ENCODE measurements at regions not wholly inside any gene's neighbourhood (a gene's known extent, or its start where the extent isn't known, plus 50 kb on each side); places are given as distances from the start of the nearest gene placed in this dataset.
"Not testable (repeated sequence)": the region's sequence is repeated elsewhere in the genome, so short reads cannot be mapped to it uniquely, and the experiment has no call there.

DNA sequence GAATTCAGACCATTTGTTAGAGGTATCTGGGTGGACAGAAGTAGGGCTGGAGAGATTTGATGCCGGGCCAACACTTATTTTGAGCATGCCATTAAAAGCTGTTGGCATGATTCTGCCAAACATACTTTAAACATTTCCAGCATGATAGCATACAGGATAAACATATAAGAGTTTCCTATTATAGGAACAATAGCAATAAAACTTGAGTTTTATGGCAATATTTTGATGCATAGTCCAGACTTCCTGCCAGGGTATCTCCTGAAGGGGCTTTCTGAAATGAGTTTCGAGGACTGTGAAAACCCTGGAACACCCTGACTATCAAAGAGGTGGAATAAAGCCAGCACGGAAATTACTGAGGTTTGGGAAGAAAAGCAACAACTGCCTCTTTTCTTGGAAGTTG, 1398.0 kb upstream of the NXPH2 start:
- no peak for DNase-seq (ENCODE audit: low spot score in 2 of 2)
- no peak for FAIRE-seq

DNA sequence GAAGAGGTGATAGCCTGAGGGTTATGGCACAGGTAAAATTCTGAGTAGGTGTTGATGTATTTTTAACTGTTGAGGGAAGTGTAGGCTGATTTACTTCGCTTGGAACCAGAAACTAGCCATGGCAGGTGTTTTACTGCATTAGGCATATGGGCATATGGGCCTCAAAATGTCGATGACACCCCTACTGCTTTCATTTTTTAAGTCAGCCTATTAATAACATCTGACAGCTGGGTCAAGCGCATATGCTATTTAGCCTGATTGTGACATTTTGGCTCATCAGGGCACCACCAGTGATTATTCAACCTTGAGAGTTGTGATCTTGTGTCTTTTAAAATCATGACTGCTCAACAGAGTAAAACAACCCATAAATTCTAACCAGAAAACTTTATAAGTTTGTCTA, 1396.9 kb upstream of the NXPH2 start:
- DNase-seq (ENCODE audit: low spot score in 2 of 2) (no peak), FAIRE-seq (no peak)

DNA sequence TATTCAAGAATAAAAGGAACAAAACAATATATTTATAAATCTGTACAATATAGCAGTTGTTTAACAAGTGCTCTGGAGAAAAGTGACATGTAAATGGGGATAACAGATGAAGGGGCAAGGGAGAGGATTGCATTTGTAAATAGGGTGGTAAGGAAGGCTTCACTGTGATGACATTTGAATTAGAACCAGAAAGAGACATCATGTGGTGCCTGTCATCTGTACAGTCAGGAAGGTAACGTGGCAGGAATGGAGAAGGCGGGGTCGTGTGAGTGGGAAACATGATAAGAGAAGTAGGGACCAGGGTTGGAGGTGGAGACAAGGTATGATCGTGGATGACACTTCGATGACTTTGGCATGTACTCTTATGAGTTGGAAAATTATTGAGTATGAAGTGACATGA, 1393.6 kb upstream of the NXPH2 start:
- no peak for FAIRE-seq
- DNase-seq (ENCODE audit: low spot score in 2 of 2) = no peak

DNA sequence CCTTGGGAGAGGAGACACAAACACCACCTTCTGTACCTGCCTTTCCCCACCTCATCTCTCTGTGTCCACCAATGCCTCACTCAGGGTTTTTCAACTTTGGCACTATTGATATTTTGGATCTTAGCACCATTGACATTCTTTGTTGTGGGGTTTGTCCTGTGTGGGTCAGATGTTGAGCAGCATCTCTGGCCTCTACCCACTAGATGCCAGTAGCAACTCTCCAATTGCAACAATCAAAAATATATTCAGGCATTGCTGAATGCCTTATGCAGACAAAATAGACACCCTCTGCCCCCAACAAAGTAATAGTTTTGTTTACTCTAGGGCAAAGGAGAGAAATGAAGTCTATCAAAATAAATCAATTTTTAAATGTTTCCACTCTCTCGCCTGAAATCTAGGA, 1384.3 kb upstream of the NXPH2 start:
- FAIRE-seq (no peak), DNase-seq (ENCODE audit: low spot score in 2 of 2) (no peak)

DNA sequence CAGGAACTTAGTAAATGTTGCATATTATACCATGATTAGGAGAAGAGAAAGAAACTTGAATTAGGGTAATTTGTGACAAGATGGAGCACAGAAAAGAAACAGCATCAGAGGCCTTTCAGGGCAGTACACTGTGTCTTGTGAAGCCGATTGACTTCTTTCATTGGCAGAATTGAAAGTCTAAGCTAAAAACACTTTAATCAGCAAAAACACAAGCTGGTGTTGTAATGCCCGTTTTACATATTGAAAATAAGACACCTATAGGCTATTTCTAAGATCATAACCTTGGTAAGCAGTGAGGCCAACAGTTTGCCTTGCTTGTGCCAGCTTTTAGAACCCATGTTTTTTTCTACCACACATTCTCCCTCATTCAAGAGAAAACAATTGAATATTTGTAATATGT, 1378.1 kb upstream of the NXPH2 start:
- FAIRE-seq = no peak
- no peak for DNase-seq (ENCODE audit: low spot score in 2 of 2)

DNA sequence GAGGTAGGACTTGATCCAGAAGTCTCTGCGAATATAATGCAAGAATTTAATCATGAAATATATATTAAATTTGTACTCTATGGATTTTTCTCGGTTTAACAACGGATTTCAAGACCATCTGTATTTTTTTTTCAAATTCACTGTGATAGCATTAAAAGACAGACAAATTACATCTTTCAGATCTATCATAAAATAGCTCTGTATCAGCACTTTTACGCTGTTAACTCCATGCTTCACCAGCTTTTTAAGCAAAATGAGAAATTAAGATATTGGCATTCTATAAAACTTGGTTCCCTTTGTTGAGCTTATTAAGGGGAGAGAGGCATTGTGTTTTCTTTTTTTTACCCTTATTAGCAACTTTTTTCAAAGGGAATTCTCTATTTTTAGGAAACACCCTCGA, 1377.6 kb upstream of the NXPH2 start:
- DNase-seq (ENCODE audit: low spot score in 2 of 2) = no peak
- no peak for FAIRE-seq

DNA sequence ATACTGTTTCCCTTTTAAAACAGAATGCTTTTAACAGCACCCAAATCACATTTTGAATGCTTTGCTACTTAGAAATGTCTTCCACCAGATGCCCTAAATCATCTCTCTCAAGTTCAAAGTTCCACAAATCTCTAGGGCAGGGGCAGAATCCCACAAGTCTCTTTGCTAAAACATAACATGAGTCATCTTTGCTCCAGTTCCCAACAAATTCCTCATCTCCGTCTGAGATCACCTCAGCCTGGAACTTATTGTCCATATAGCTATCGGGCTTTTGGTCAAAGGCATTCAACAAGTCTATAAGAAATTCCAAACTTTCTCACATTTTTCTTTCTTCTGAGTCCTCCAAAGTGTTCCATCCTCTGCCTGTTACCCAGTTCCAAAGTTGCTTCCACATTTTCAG, 1374.5 kb upstream of the NXPH2 start:
- FAIRE-seq (no peak), DNase-seq (ENCODE audit: low spot score in 2 of 2) (no peak)

DNA sequence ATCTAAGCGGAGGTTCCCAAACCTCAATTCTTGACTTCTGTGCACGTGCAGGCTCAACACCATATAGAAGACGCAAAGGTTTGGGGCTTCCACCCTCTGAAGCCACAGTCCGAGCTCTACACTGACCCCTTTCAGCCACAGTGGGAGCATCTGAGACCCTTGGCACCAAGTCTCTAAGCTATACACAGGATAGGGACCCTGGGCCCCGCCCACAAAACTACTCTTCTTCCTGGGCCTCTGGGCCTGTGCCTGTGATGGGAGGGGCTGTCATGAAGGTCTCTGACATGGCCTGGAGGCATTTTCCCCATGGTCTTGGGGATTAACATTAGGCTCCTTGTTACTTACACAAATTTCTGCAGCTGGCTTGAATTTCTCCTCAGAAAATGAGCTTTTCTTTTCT, 1374.1 kb upstream of the NXPH2 start:
- no peak for FAIRE-seq

DNA sequence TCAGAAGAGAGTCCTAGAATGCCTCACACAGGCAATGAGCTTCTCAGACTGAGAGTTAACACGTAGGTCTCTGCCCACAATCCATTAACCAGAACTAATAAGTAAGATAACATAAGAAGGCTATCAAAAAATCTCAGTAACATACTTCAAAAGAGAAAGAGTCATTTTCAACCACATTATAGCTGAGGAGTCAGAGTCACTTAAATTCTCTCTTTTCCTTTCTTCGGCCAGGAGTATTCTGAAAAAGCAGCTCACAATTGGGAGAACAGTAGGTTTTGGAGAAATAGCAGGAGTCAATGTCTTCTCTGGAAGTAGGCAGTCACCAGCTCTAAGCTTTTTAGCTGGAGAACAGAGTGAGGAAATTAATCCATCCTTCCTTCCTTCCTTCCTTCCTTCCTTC, 1364.4 kb upstream of the NXPH2 start:
- DNase-seq (ENCODE audit: low spot score in 2 of 2) (no peak), FAIRE-seq (no peak)

More for the DNA sequence above, 1374.1 kb upstream of the NXPH2 start:
- no peak for DNase-seq (ENCODE audit: low spot score in 2 of 2)

DNA sequence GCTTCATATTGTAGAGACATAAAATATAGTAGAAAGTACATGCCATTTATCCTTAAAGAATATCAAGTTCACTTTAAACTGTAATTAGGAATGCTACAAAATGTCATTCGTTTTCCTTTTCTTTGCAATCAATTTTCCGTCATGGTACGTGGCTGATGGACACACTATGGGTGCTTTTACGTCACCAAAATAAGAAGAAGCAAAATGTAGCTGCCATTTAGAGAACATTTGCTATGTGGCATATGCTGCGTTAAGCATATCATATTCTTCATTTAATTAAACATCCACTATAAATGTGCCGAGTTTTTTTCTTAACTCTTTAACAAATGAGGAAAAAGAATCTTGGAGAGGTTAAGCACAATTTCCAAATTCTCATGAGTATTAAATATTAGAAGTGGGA, 1358.5 kb upstream of the NXPH2 start:
- no peak for DNase-seq (ENCODE audit: low spot score in 2 of 2)

DNA sequence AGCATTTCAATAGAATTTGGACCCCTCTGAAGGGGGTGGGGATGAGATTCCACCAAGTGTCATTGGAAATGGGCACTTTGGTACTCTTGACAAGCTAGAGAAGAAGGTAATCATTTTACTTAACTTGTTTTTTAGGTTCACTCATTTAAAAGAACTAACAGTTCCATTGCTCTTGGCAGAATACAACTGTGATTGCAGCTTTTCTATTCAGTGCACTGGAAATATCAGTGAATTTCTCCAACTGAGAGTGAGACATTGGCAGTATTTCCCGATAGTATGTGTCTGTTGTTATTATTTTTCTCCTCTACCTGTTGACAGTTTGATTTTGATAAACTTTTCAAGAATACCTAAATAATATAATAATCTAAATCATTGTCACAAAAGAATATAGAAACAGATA, 1356.7 kb upstream of the NXPH2 start:
- DNase-seq (ENCODE audit: low spot score in 2 of 2) (no peak), FAIRE-seq (no peak)

More for the DNA sequence above, 1358.5 kb upstream of the NXPH2 start:
- FAIRE-seq = no peak

DNA sequence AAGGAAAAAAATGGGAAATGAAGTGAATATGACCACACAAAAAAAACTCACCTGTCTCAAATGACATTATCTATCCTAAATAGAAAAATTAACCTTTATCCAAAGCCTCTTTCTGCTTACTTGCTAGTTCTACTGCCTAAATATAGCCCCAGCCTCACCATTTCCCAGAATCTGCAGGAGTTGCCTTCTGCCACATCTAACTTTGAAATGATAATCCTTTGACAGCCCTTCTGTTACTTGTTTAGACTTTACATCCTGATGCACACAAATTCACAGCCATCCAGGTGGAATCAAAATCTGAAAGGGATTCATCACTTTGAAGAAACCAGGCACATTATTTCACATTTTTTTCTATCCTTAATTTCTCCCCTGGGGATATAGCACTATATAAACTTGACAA, 1356.2 kb upstream of the NXPH2 start:
- DNase-seq (ENCODE audit: low spot score in 2 of 2) (no peak), FAIRE-seq (no peak)

DNA sequence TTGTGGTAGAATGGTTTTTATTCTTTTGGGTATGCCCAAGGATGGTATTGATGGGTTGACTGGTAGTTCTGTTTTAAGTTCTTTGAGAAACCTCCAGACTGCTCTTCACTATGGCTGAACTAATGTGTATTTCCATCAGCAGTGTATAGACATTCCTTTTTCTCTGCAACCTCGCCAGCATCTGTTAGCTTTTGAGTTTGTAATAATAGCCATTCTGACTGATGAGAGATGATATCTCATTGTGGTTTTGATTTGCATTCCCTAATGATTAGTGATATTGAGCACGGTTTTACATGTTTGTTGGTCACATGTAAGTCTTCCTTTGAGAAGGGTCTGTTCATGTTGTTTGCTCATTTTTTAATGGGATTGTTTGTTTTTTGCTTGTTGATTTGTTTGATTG, 1348.7 kb upstream of the NXPH2 start:
- no peak for DNase-seq (ENCODE audit: low spot score in 2 of 2)
- no peak for FAIRE-seq

DNA sequence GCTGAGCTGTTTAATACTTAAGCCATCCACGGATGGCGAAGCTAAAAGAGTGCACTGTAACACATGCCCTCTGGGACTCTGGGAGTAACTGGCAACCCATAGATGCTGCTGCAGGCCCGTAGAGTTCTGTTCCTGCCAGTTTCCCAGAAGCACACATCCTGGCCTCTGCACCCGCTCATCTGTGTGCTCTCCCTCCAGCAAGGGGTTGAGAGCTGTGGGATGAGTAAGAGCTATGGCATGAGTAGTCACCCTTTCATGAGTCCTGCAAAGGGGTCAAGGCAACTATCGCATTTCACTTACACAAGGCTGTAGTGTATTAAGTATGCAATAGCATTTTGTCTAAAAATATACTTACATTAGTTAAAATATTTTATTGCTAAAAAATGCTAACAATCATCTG, 1341.8 kb upstream of the NXPH2 start:
- FAIRE-seq = no peak
- DNase-seq (ENCODE audit: low spot score in 2 of 2) = no peak

DNA sequence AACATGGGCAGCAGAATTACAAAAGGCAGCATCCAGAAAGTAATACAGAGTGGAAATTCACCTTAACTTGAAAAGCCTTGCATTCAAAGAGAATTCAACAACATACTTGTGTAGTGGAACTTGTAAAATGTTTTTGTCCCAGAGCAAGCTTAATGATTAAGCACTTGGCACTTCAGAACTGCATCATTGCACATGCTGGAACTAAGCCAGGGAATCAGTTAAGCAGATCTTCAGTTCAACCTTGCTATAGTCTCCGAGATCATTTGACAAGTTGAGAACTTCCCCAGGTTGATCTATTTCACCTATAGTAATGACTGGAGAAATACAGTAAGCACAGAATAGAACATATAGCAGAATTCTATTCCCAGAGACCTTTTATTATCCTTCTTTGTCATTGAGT, 1337.2 kb upstream of the NXPH2 start:
- FAIRE-seq (no peak), DNase-seq (ENCODE audit: low spot score in 2 of 2) (no peak)

DNA sequence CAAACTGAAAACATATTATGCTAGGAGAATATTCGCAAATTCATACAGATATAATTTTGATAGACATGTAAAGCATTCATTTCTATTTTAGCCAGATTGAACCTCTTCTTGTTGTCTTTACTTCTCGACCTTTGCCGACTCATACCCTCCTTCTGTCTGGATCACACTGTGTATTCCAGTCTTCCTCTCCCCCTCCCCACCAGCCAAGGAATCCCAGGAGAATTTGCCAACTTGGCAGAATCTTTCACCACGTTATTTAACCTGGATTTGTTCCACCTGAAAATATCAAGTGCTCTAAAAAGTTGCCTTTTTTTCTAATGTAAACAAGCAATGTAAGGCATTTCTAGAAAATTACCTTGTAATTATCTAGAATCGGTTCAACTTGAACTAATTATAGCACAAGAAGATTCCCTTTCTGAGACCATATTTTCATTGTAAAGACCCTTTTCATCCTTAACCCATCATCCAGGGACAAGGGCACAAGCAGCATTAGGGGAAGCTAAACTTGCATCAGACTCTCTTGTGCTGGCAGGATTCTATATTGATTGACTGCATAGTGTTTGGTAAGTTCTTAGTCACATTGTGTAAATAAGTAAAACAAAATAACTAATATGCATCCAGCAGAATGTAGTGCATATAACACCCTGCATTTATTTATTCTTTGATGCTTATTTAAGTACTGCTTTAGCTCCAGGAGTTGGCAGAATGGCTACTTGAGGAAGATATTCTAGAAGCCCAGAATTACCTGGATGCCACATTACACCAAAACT, 1328.7 kb upstream of the NXPH2 start:
- DNase-seq (ENCODE audit: low spot score in 2 of 2) = no peak
- no peak for FAIRE-seq

DNA sequence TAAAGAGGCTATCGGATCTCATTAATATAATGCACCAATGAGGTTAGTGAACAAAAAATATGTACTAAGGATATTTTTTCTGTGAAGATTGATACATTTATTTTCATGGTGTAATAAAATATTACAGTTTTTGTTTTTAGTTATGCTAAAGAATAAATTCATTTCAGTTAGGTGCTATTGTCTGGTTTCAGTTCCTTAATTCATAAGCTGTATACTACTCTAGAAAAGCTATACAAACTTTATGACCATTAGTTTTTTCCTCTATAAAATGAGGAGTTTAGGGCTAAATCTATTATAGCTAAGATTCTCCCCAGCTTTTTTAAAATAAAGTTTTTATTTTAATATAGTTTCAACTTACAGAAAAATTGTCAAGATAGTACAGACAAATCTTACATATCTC, 1311.7 kb upstream of the NXPH2 start:
- no peak for DNase-seq (ENCODE audit: low spot score in 2 of 2)
- FAIRE-seq = no peak

DNA sequence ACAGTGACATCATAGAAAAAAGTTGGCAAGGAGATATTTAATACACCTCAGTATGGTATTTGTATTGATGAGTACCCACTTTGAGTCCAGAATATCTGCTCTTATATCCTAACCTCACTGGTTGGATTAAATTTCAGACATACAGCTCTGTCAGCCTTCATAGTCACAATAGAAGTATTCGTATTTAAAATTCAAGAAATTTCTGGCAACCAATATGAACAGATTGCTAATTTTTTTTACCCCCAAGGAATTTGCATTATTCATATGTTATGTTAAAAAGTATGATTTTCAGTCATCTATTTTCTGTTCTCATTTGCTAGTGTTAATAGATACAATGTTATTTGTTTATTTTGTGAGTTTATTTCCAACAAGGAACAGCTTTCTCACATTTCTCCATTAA, 1306.8 kb upstream of the NXPH2 start:
- FAIRE-seq (no peak), DNase-seq (ENCODE audit: low spot score in 2 of 2) (no peak)

DNA sequence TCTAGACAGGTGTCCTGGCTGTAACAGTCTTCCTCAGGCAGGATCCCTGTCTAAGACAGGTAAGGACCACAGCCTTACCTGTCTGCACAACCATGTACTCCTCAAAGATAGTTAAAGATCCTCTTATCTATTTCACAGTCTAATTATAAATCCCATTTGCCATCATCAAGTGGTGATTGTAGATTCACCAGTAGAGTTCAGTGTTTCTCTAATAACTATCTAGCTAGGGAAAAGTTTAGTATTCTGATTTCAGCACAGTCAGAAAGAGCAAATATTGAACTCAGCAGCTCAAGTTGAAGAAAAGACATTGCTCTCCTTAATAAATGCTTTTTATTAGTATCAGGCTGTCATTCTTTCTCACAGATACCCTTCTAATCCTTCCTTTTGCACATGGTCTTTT, 1305.5 kb upstream of the NXPH2 start:
- DNase-seq (ENCODE audit: low spot score in 2 of 2) = no peak
- no peak for FAIRE-seq

DNA sequence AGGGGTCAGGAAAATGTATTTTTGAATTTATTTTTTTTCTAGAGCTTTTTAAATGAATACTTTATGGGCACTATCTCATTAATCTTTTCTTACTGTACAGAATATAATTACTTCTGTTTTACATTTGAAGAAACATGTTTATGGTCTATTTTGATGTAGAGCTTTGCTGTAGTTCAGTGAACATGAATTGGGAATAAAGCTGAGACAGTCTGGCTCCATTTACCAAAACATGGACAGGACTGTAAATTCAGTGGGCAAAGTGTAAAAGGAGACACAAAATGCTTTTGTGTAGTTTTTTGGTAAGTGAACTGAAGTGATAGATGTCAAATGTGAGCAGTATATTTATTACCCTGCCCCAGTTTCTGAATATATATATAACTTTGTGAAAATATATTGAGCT, 1298.8 kb upstream of the NXPH2 start:
- no peak for DNase-seq (ENCODE audit: low spot score in 2 of 2)
- no peak for FAIRE-seq

DNA sequence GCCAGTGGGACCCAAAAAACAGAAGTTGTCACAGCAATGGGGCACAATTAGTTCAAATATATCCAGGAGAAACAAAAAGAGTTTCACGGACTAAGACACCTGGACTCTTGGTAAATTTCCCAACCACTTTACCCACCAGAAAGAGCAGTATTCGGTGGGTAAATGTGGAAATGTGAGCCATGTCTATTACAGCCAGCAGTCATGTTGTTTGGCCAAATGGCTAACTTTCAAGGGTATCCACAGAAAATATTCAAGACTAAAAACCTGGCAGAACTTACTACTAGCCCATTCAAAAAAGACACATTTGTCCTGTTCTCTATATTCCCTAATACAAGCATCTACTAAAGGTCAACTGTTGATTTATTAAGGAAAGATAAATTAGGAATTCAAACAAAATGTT, 1296.0 kb upstream of the NXPH2 start:
- DNase-seq (ENCODE audit: low spot score in 2 of 2) = no peak

DNA sequence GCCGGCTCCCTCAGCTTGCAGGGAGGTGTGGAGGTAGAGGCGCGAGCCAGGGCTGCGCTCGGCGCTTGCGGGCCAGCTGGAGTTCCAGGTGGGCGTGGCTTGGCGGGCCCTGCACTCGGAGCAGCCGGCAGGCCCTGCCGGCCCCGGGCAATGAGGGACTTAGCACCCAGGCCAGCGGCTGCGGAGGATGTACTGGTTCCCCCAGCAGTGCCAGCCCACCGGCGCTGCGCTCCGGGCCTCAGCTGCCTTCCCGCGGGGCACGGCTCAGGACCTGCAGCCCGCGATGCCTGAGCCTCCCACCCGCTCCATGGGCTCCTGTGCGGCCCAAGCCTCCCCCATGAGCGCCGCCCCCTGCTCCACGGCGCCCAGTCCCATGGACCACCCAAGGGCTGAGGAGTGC, 1293.6 kb upstream of the NXPH2 start:
- DNase-seq (ENCODE audit: low spot score in 2 of 2); FAIRE-seq: not testable (repeated sequence)

More for the DNA sequence above, 1296.0 kb upstream of the NXPH2 start:
- no peak for FAIRE-seq

DNA sequence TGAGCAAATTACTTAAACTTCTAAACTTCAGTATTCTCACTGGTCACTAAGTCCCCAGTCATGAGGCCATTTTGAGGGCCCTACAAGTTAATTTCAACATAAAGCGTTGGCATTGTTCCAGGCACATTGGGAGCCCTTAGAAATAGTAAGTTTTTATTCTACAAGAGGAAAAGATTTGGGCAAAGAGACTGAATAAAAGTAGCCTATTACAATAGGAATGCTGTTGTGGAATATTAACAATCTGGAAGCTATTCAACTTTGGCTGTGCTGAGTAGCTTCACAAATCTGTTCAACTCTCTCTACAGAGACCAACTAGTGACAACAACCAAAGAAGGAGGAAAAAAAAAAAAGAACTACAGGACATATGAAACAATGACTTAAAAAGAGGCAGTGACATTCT, 1287.5 kb upstream of the NXPH2 start:
- FAIRE-seq (no peak), DNase-seq (ENCODE audit: low spot score in 2 of 2) (no peak)

Data from frontal cortex (tissue), 3 donors.